Stimulated activated CD4-positive, alpha-beta T cell treated with anti-CD3 and anti-CD28 coated beads, Interleukin-1b, Interleukin-23, amount 100 ng/mL, for 24 hours (primary cell): ENCODE measurements at regions not wholly inside any gene's neighbourhood (a gene's known extent, or its start where the extent isn't known, plus 50 kb on each side); places are given as distances from the start of the nearest gene placed in this dataset.

Experiments used
- DNase-seq, 4 experiments: peaks; one replicate each; pipeline ENCODE4 v3.0.0-alpha.2; 2020; ENCODE audit warnings: low read depth in 4 of 4, low spot score in 1 of 4

GRCh38 chr10:120367341-120367740 is 89.7 kb upstream of the PLPP4 start:
- DNase-seq, result no peak

GRCh38 chr10:120368338-120368737 is 88.7 kb upstream of the PLPP4 start:
- no peak for DNase-seq

- DNase-seq, result no peak
These were observed 88.1 kb upstream of the PLPP4 start for GRCh38 chr10:120368927-120369326.

GRCh38 chr10:120369856-120370276 is 87.2 kb upstream of the PLPP4 start:
- no peak for DNase-seq

- no peak for DNase-seq
These were observed 85.2 kb upstream of the PLPP4 start for GRCh38 chr10:120371856-120372255.

- DNase-seq, result no peak
These were observed 84.1 kb upstream of the PLPP4 start for GRCh38 chr10:120372917-120373316.

- no peak for DNase-seq
These were observed 81.4 kb upstream of the PLPP4 start for GRCh38 chr10:120375666-120376065.

GRCh38 chr10:120381931-120382330 is 75.1 kb upstream of the PLPP4 start:
- no peak for DNase-seq

GRCh38 chr10:120382360-120382759 is 74.7 kb upstream of the PLPP4 start:
- no peak for DNase-seq

GRCh38 chr10:120385992-120386391 is 71.0 kb upstream of the PLPP4 start:
- DNase-seq, result no peak

- DNase-seq, result no peak
These were observed 70.1 kb upstream of the PLPP4 start for GRCh38 chr10:120386896-120387295.

GRCh38 chr10:120387326-120387725 is 69.7 kb upstream of the PLPP4 start:
- no peak for DNase-seq

GRCh38 chr10:120392245-120392644 is 64.8 kb upstream of the PLPP4 start:
- no peak for DNase-seq

- no peak for DNase-seq
These were observed 64.4 kb upstream of the PLPP4 start for GRCh38 chr10:120392671-120393079.

- DNase-seq, result no peak
These were observed 62.6 kb upstream of the PLPP4 start for GRCh38 chr10:120394446-120394845.

GRCh38 chr10:120396228-120396627 is 60.8 kb upstream of the PLPP4 start:
- no peak for DNase-seq

- no peak for DNase-seq
These were observed 58.8 kb upstream of the PLPP4 start for GRCh38 chr10:120398180-120398579.

- no peak for DNase-seq
These were observed 56.4 kb upstream of the PLPP4 start for GRCh38 chr10:120400601-120401000.

- DNase-seq, result no peak
These were observed 54.8 kb upstream of the PLPP4 start for GRCh38 chr10:120402147-120402766.

- no peak for DNase-seq
These were observed 53.9 kb upstream of the PLPP4 start for GRCh38 chr10:120403109-120403508.

GRCh38 chr10:120406376-120406775 is 50.7 kb upstream of the PLPP4 start:
- no peak for DNase-seq
